ENCODE measurements at regions not wholly inside any gene's neighbourhood (a gene's known extent, or its start where the extent isn't known, plus 50 kb on each side); places are given as distances from the start of the nearest gene placed in this dataset.

DNA sequence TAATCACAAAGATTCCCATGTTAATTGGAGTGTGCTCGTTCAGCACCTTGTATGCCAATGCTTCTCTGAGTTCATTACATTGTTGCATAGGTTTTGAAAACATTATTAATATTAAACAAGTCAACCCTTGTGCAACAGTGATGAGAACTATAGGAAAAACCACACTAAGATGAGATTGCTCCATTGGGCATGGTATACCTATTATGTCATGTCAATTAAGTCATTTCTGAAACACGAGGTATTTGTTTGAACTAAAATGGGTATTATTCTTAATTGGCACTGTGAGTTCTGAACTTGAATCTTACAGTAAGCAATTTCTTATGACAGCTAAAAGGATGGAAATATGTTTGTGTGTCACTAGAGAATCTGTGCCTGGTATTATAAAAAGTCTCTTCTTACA lies 447.7 kb downstream of the EFNA5 start:
- TF ChIP-seq, protein P1, sequence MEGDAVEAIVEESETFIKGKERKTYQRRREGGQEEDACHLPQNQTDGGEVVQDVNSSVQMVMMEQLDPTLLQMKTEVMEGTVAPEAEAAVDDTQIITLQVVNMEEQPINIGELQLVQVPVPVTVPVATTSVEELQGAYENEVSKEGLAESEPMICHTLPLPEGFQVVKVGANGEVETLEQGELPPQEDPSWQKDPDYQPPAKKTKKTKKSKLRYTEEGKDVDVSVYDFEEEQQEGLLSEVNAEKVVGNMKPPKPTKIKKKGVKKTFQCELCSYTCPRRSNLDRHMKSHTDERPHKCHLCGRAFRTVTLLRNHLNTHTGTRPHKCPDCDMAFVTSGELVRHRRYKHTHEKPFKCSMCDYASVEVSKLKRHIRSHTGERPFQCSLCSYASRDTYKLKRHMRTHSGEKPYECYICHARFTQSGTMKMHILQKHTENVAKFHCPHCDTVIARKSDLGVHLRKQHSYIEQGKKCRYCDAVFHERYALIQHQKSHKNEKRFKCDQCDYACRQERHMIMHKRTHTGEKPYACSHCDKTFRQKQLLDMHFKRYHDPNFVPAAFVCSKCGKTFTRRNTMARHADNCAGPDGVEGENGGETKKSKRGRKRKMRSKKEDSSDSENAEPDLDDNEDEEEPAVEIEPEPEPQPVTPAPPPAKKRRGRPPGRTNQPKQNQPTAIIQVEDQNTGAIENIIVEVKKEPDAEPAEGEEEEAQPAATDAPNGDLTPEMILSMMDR (IDR thresholded peaks at IDR 0.05; ENCODE audit: extremely low read depth, missing control alignments), result no peak
- DNase-seq (ENCODE audit: low spot score), result no peak

DNA sequence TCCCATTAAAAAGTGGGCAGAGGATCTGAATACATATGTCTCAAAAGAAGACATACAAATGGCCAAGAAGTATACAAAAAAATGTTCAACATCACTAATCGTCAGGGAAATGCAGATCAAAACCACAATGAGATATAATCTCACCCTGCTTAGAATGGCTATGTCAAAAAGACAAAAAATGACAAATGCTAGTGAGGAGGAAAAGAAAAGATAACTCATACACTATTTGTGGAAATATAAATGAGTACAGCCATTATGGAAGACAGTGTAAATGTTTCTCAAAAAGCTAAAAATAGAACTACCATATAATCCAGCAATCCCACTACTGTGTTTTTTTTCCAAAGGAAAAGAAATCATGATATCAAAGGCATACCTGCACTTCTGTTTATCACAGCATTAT lies 450.7 kb downstream of the EFNA5 start:
- no peak for DNase-seq (ENCODE audit: low spot score)
- TF ChIP-seq, protein P1 (IDR thresholded peaks at IDR 0.05; ENCODE audit: extremely low read depth, missing control alignments), result no peak

DNA sequence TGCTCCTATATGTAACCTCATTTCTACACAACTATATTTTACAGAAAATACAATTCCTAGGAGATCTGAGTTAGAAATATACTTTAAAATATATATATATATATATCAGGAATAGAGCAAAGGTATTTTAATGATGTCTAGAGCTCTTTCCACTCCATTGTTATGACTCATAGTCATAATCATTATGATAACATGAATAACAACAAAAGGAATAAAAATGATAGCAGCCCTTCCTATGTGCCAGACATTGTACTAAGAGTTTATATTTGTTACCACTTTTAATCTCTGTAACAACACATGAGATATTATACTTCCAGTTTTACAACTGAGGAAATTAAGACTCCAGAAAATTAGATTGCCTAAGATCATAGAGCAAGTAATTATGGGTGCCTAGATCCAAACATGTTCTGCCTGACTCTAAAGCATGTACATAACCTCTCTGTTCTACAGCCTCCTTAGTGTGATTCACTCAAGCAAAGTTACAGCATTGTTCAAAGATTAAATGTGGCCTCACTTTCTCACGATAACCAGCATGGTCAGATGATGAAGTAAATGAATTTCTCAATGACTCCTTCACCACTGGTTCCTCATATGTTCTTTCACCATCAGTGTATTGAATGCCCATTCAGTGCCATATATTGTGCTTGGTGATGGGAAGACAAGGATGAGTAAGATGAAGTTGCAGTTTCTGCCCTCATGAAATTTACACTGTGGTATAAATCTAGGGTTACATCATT lies 452.1 kb downstream of the EFNA5 start:
- TF ChIP-seq, protein P1 (IDR thresholded peaks at IDR 0.05; ENCODE audit: extremely low read depth, missing control alignments), result no peak
- DNase-seq (ENCODE audit: low spot score), result no peak

DNA sequence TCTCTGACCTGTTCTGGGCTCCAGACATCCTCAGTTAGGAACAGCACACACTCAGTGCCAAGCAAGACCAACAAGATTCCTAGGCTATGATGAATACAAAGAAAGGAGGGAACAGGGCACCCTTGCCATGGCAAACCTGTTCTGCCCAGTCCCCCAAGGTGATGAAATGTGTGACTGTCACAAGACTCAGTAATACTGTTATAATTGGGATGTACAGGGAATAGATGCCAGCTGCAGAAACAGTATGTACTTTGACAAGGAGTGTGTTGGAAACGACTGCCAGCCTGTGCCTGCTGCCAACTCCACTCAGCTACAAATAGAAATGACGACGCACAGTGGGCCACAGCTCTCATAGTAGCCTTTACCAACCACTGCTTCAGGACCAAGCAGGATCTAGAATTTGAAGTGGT lies 453.0 kb downstream of the EFNA5 start:
- DNase-seq (ENCODE audit: low spot score), result no peak
- TF ChIP-seq, protein P1 (IDR thresholded peaks at IDR 0.05; ENCODE audit: extremely low read depth, missing control alignments), result no peak

DNA sequence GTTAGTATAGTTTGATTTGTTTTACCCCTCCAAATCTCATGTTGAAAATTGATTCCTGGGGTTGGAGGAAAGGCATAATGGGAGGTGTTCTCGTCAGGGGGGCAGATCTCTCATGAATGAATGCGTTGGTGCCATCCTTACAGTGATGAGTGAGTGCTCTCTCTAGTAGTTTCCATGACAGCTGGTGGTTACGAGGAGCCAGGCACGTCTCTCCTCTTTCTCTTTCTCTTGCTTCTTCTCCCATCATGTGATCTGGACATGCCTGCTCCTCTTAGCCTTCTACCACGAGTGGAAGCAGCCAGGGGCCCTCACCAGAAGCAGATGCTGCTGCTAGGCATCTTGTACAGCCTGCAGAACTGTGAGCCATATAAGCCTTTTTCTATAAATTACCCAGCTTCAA lies 454.1 kb downstream of the EFNA5 start:
- DNase-seq (ENCODE audit: low spot score), result no peak
- TF ChIP-seq, protein P1 (IDR thresholded peaks at IDR 0.05; ENCODE audit: extremely low read depth, missing control alignments), result no peak

DNA sequence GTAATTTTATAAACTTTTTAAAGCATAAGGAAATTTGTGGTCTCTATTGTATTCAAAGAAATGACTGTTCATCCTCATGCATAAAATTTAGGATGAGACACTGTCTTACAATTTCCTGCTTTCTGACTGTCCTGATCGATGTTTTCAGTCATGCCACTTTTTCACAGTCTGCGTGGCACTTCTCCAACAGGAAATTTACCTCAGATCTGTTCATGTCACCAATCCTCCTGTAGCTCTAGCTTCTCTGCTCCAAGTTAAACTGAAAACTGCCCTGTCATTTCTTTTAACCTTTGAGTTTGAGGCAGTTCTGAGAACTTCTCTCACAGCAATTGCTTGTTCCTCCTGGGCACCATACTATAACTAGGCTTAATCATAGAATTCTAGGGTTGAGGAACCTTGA lies 455.1 kb downstream of the EFNA5 start:
- no peak for DNase-seq (ENCODE audit: low spot score)
- TF ChIP-seq, protein P1 (IDR thresholded peaks at IDR 0.05; ENCODE audit: extremely low read depth, missing control alignments), result no peak

DNA sequence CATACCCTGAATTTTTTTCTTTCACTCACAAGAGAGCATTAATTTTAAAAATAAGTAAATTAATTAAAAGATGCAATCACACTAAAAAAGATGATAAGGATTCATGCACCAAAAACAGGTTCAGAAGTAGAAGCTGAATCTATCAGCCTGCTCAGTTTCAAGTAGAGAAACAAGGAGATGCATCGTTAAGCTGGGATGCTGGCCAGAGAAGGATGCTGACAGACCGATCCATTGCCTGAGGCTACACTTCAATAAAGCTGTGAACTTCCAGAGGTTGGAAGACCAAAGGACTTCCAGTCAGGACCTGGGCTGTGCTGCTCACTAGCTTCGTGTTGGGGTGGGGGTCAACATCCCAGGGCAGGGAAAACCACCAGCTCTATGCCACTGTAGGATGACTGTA lies 457.7 kb downstream of the EFNA5 start:
- TF ChIP-seq, protein P1 (IDR thresholded peaks at IDR 0.05; ENCODE audit: extremely low read depth, missing control alignments), result no peak
- no peak for DNase-seq (ENCODE audit: low spot score)
